HG02588 (cell line): ENCODE measurements at regions not wholly inside any gene's neighbourhood (a gene's known extent, or its start where the extent isn't known, plus 50 kb on each side); places are given as distances from the start of the nearest gene placed in this dataset.
"Not testable (repeated sequence)": the region's sequence is repeated elsewhere in the genome, so short reads cannot be mapped to it uniquely, and the experiment has no call there.

Experiments used
- ATAC-seq: cut with Tn5 transposase; IDR thresholded peaks from one replicate; pipeline ENCODE4 v1.9.1; 2021; ENCODE audit warnings: mild to moderate bottlenecking, moderate library complexity; ENCODE audit not compliant: unreplicated experiment

GRCh38 chr6:84357631-84358030, 130.2 kb upstream of the CEP162 start:
- ATAC-seq: no peak

GRCh38 chr6:84356907-84357306, 129.5 kb upstream of the CEP162 start:
- no peak for ATAC-seq

GRCh38 chr6:84353459-84354423, 126.3 kb upstream of the CEP162 start:
- no peak for ATAC-seq

- no peak for ATAC-seq
Measured at GRCh38 chr6:84350397-84350796, 123.0 kb upstream of the CEP162 start.

GRCh38 chr6:84349542-84349941, 122.1 kb upstream of the CEP162 start:
- no peak for ATAC-seq

- no peak for ATAC-seq
Measured at GRCh38 chr6:84348801-84349200, 121.4 kb upstream of the CEP162 start.

GRCh38 chr6:84346372-84346771, 118.9 kb upstream of the CEP162 start:
- ATAC-seq: no peak

- no peak for ATAC-seq
Measured at GRCh38 chr6:84344005-84344404, 116.6 kb upstream of the CEP162 start.

- ATAC-seq: no peak
Measured at GRCh38 chr6:84340422-84340821, 113.0 kb upstream of the CEP162 start.

GRCh38 chr6:84333842-84334241, 106.4 kb upstream of the CEP162 start:
- ATAC-seq: no peak

GRCh38 chr6:84332139-84333034, 104.9 kb upstream of the CEP162 start:
- ATAC-seq: peak; percentile 97

- no peak for ATAC-seq
Measured at GRCh38 chr6:84330325-84330724, 102.9 kb upstream of the CEP162 start.

- ATAC-seq: no peak
Measured at GRCh38 chr6:84329516-84329915, 102.1 kb upstream of the CEP162 start.

GRCh38 chr6:84329077-84329476, 101.6 kb upstream of the CEP162 start:
- no peak for ATAC-seq

- no peak for ATAC-seq
Measured at GRCh38 chr6:84317463-84317862, 90.0 kb upstream of the CEP162 start.

GRCh38 chr6:84314377-84314898, 87.0 kb upstream of the CEP162 start:
- ATAC-seq: no peak

GRCh38 chr6:84309336-84309735, 81.9 kb upstream of the CEP162 start:
- no peak for ATAC-seq

GRCh38 chr6:84304881-84305280, 77.4 kb upstream of the CEP162 start:
- no peak for ATAC-seq

- not testable (repeated sequence) for ATAC-seq
Measured at GRCh38 chr6:84291033-84291432, 63.6 kb upstream of the CEP162 start.

- no peak for ATAC-seq
Measured at GRCh38 chr6:84284428-84285049, 57.1 kb upstream of the CEP162 start.

GRCh38 chr6:84282550-84282949, 55.1 kb upstream of the CEP162 start:
- ATAC-seq: no peak
